Caco-2 (cell line): ENCODE measurements at regions not wholly inside any gene's neighbourhood (a gene's known extent, or its start where the extent isn't known, plus 50 kb on each side); places are given as distances from the start of the nearest gene placed in this dataset.

ENCODE experiments used
- BruUV-seq: library from RNA; stranded (reverse); fragments of 400-500 nt; replicated peaks from 2 replicates; lab custom pipeline; 2021; lab: Mats Ljungman, UMichigan
- CTCF ChIA-PET: fragments of 300-600 bp; sonication (Branson Sonifier 250); formaldehyde crosslinking; loops from one replicate; lab custom pipeline; 2022; ENCODE audit warnings: antibody characterized with exemption; lab: Charles Lee
- POLR2A ChIA-PET: fragments of 300-600 bp; sonication (Branson Sonifier 250); formaldehyde crosslinking; loops from one replicate; lab custom pipeline; 2022; ENCODE audit warnings: antibody characterized with exemption; lab: Charles Lee
- DNase-seq, 2 experiments: peaks; one replicate each; pipeline versions ENCODE4 v3.0.0 to v3.0.0-alpha.2; 2020 to 2022
- H3K27me3 ChIP-seq: replicated peaks from 2 replicates; pipeline ENCODE4 v1.6.0; 2011; ENCODE audit warnings: low read length; ENCODE audit not compliant: control insufficient read depth, insufficient read depth
- H3K36me3 ChIP-seq: 2 replicates; pipeline ENCODE4 v1.5.1; 2011; ENCODE audit warnings: low read length; ENCODE audit not compliant: control insufficient read depth, insufficient read depth
- H3K4me1 ChIP-seq: fragments of 250-450 bp; sonication (Bioruptor Pico); 2 replicates; pipeline ENCODE4 v1.5.1; 2020; ENCODE audit warnings: mild to moderate bottlenecking
- H3K4me3 ChIP-seq: 2 replicates; pipeline ENCODE4 v1.5.1; 2011; ENCODE audit warnings: low read depth, mild to moderate bottlenecking, control low read depth, low read length
- H3K9me3 ChIP-seq: fragments of 250-450 bp; sonication (Bioruptor Pico); 2 replicates; pipeline ENCODE4 v1.5.1; 2020; ENCODE audit warnings: mild to moderate bottlenecking, moderate library complexity
- H3K27ac Mint-ChIP-seq: one replicate; pipeline ENCODE4 v1.8.0; 2022; ENCODE audit warnings: mixed read lengths; ENCODE audit not compliant: unreplicated experiment
- H3K27me3 Mint-ChIP-seq: one replicate; pipeline ENCODE4 v1.8.0; 2022; ENCODE audit warnings: mixed read lengths; ENCODE audit not compliant: insufficient read depth, unreplicated experiment
- H3K36me3 Mint-ChIP-seq: one replicate; pipeline ENCODE4 v1.8.0; 2022; ENCODE audit warnings: mild to moderate bottlenecking, mixed read lengths; ENCODE audit not compliant: insufficient read depth, unreplicated experiment
- H3K4me1 Mint-ChIP-seq: one replicate; pipeline ENCODE4 v1.8.0; 2022; ENCODE audit warnings: low read depth, mixed read lengths; ENCODE audit not compliant: unreplicated experiment
- H3K4me3 Mint-ChIP-seq: one replicate; pipeline ENCODE4 v1.8.0; 2022; ENCODE audit warnings: mild to moderate bottlenecking, moderate library complexity, mixed read lengths; ENCODE audit not compliant: unreplicated experiment
- H3K9me3 Mint-ChIP-seq: one replicate; pipeline ENCODE4 v1.8.0; 2022; ENCODE audit warnings: mixed read lengths; ENCODE audit not compliant: unreplicated experiment
- CTCF ChIP-seq, 2 experiments: fragments of 200-600 bp in 1 of 2; IDR thresholded peaks; 1 replicate in 1 of 2; 2 replicates in 1 of 2; pipeline versions ENCODE4 v1.5.1 to v1.8.0; 2011 to 2022; ENCODE audit warnings: antibody characterized with exemption in 1 of 2, control low read depth in 1 of 2, inconsistent platforms in 1 of 2, low read depth in 1 of 2, low read length in 1 of 2, mild to moderate bottlenecking in 1 of 2, moderate library complexity in 1 of 2; ENCODE audit not compliant: insufficient read depth in 1 of 2, severe bottlenecking in 1 of 2, unreplicated experiment in 1 of 2
- intact Hi-C: fragments of 100-400 bp; cut with micrococcal nuclease; formaldehyde crosslinking; loops from one replicate; pipeline ENCODE4 v1.10.0; 2022; ENCODE audit not compliant: unreplicated experiment

GRCh38 chr2:236712961-236713673, 143.5 kb downstream of the ACKR3 start:
- Histone ChIP-seq H3K27me3 (no peaks in the 10 kb centered on the region), H3K4me3 (no peak overlapping the region), H3K9me3 (no peaks in the 10 kb centered on the region), H3K36me3 (no peaks in the 10 kb centered on the region), H3K4me1 (peaks cover 26% of the 10 kb centered on the region)
- CTCF ChIA-PET: interaction anchor here (1.0 kb wide), 1 partner anchor 33 kb away, joined by 3 read pairs; no protein-coding TSS in a partner anchor
- Mint-ChIP-seq H3K27ac (peak overlapping the region; percentile 71), H3K4me1 (peaks cover 5% of the 10 kb centered on the region), H3K27me3 (no peaks in the 10 kb centered on the region), H3K9me3 (no peaks in the 10 kb centered on the region), H3K4me3 (no peak overlapping the region), H3K36me3 (no peaks in the 10 kb centered on the region)
- no peak for TF ChIP-seq CTCF (IDR thresholded peaks at IDR 0.05; ENCODE audit: insufficient read depth in 1 of 2, low read depth in 1 of 2, low read length in 1 of 2, severe bottlenecking in 1 of 2, unreplicated experiment in 1 of 2)
- intact Hi-C loops: no loop called here
- no TSS peak for BruUV-seq
- peak; percentile 22 to 71 for DNase-seq
- POLR2A ChIA-PET: no interaction called here

- intact Hi-C loops: no loop called here
- no peak overlapping the region for H3K27ac Mint-ChIP-seq
- ChIA-PET CTCF (no interaction called here), POLR2A (no interaction called here)
- TF ChIP-seq CTCF (IDR thresholded peaks at IDR 0.05; ENCODE audit: insufficient read depth in 1 of 2, low read depth in 1 of 2, low read length in 1 of 2, severe bottlenecking in 1 of 2, unreplicated experiment in 1 of 2): no peak
- BruUV-seq: no TSS peak
- no peak overlapping the region for H3K4me3 Mint-ChIP-seq
- H3K36me3 Mint-ChIP-seq: no peaks in the 10 kb centered on the region
- no peaks in the 10 kb centered on the region for H3K9me3 Mint-ChIP-seq
- H3K4me1 ChIP-seq: peaks cover 26% of the 10 kb centered on the region
- no peaks in the 10 kb centered on the region for H3K36me3 ChIP-seq
- no peak overlapping the region for H3K4me3 ChIP-seq
- no peaks in the 10 kb centered on the region for H3K27me3 Mint-ChIP-seq
- H3K9me3 ChIP-seq: no peaks in the 10 kb centered on the region
- H3K27me3 ChIP-seq: no peaks in the 10 kb centered on the region
- H3K4me1 Mint-ChIP-seq: peaks cover 5% of the 10 kb centered on the region
- no peak for DNase-seq
These were observed 144.5 kb downstream of the ACKR3 start for GRCh38 chr2:236714080-236714479.

- CTCF ChIA-PET: no interaction called here
- no peak overlapping the region for H3K27ac Mint-ChIP-seq
- no peaks in the 10 kb centered on the region for H3K9me3 Mint-ChIP-seq
- DNase-seq: no peak
- Histone ChIP-seq H3K9me3 (no peaks in the 10 kb centered on the region), H3K4me3 (no peak overlapping the region), H3K36me3 (no peaks in the 10 kb centered on the region), H3K4me1 (peaks cover 26% of the 10 kb centered on the region), H3K27me3 (no peaks in the 10 kb centered on the region)
- no peak for TF ChIP-seq CTCF (IDR thresholded peaks at IDR 0.05; ENCODE audit: insufficient read depth in 1 of 2, low read depth in 1 of 2, low read length in 1 of 2, severe bottlenecking in 1 of 2, unreplicated experiment in 1 of 2)
- intact Hi-C loops: no loop called here
- no peaks in the 10 kb centered on the region for H3K27me3 Mint-ChIP-seq
- no TSS peak for BruUV-seq
- H3K36me3 Mint-ChIP-seq: no peaks in the 10 kb centered on the region
- H3K4me3 Mint-ChIP-seq: no peak overlapping the region
- peaks cover 5% of the 10 kb centered on the region for H3K4me1 Mint-ChIP-seq
- POLR2A ChIA-PET: interaction anchor here (0.7 kb wide), 1 partner anchor 371 kb away, joined by 3 read pairs; no protein-coding TSS in a partner anchor
These were observed 145.5 kb downstream of the ACKR3 start for GRCh38 chr2:236715077-236715476.
